Coronary artery (tissue), 2 donors: ENCODE measurements at regions not wholly inside any gene's neighbourhood (a gene's known extent, or its start where the extent isn't known, plus 50 kb on each side); places are given as distances from the start of the nearest gene placed in this dataset.
A peak's percentile ranks its signal among the peaks of the same experiment; 100 is the strongest.
"Not testable (repeated sequence)": the region's sequence is repeated elsewhere in the genome, so short reads cannot be mapped to it uniquely, and the experiment has no call there.

Experiments
- DNase-seq: peaks from one replicate; pipeline ENCODE4 v3.0.0-alpha.2; 2017; ENCODE audit warnings: low spot score
- H3K27ac ChIP-seq, 2 donors: fragments of 200-600 bp; sonication (generic); one replicate each; pipeline ENCODE4 v1.5.1; 2016 to 2019
- H3K4me3 ChIP-seq: fragments of 200-600 bp; sonication (generic); 2 replicates; pipeline ENCODE4 v1.5.1; 2016; ENCODE audit warnings: mild to moderate bottlenecking, moderate library complexity
- TF ChIP-seq, protein P1 (sequence below): fragments of 200-600 bp; sonication (generic); IDR thresholded peaks from one replicate; pipeline ENCODE4 v1.5.1; 2019; ENCODE audit warnings: antibody characterized with exemption

- Histone ChIP-seq H3K4me3 (no peak overlapping the region), H3K27ac (no peak overlapping the region)
- TF ChIP-seq, protein P1, sequence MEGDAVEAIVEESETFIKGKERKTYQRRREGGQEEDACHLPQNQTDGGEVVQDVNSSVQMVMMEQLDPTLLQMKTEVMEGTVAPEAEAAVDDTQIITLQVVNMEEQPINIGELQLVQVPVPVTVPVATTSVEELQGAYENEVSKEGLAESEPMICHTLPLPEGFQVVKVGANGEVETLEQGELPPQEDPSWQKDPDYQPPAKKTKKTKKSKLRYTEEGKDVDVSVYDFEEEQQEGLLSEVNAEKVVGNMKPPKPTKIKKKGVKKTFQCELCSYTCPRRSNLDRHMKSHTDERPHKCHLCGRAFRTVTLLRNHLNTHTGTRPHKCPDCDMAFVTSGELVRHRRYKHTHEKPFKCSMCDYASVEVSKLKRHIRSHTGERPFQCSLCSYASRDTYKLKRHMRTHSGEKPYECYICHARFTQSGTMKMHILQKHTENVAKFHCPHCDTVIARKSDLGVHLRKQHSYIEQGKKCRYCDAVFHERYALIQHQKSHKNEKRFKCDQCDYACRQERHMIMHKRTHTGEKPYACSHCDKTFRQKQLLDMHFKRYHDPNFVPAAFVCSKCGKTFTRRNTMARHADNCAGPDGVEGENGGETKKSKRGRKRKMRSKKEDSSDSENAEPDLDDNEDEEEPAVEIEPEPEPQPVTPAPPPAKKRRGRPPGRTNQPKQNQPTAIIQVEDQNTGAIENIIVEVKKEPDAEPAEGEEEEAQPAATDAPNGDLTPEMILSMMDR = no peak
- no peak for DNase-seq
Observed at GRCh38 chr2:39584283-39584965, 81.3 kb upstream of the TMEM178A start.

DNA sequence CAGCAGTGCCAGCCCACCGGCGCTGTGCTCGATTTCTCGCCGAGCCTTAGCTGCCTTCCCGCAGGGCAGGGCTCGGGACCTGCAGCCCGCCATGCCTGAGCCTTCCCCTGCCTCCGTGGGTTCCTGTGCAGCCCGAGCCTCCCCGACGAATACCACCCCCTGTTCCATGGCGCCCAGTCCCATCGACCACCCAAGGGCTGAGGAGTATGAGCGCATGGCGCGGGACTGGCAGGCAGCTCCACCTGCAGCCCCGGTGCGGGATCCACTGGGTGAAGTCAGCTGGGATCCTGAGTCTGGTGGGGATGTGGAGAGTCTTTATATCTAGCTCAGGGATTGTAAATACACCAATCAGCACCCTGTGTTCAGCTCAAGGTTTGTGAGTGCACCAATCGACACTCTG lies 80.2 kb upstream of the TMEM178A start:
- not testable (repeated sequence) for H3K27ac ChIP-seq, DNase-seq, H3K4me3 ChIP-seq

- TF ChIP-seq, protein P1 = no peak
- Histone ChIP-seq H3K27ac (no peak overlapping the region), H3K4me3 (no peak overlapping the region)
- DNase-seq = no peak
Observed at GRCh38 chr2:39587168-39587567, 78.5 kb upstream of the TMEM178A start.

GRCh38 chr2:39587641-39588040 lies 78.1 kb upstream of the TMEM178A start:
- DNase-seq = no peak
- Histone ChIP-seq H3K4me3 (no peak overlapping the region), H3K27ac (no peak overlapping the region)
- TF ChIP-seq, protein P1 = no peak

DNA sequence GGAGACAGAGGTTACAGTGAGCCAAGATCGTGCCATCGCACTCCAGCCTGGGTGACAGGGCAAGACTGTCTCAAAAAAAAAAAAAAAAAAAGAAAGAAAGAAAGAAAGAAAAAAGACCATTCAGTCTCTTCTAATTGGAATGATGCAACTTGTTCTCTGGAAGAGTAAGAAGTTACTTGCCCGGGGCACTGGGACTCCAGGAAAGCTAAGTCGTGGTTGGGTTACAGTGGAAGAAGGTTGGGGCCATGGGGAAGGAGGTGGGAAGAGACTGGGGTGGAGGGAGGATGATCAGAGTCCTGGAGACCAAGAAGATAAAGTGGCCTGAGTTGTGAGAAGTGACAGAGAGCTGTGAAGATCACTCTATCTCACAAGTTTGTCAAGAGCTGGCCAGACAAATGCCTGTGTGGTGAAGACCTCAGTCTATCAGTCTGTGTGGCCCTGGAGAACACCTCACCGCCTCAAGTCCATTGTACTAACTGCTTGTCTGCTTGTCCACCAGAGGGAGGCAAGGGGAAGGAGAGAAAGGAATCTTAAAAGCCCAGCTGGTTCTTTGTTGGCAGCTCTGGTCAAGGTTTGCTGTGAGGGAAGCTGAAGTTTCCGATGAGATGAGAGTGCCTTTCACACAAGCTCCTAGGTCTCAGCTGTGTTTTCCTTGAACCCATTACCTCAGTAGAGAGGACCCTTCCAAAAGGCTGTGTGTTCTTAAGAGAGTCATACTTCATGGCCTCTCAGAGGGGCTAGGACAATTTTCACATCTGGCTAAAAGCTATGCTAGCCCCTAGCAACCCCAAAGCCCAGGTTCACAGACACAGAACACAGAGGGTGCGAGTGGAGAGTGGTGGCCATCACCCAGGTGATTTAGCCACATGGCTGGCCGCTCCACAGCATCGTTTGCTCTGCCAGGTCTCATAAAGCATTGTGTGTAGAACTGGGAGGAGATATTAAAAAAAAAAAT lies 72.0 kb upstream of the TMEM178A start:
- no peak for DNase-seq
- H3K4me3 ChIP-seq = no peak overlapping the region
- TF ChIP-seq, protein P1 = peak; percentile 41
- no peak overlapping the region for H3K27ac ChIP-seq

DNA sequence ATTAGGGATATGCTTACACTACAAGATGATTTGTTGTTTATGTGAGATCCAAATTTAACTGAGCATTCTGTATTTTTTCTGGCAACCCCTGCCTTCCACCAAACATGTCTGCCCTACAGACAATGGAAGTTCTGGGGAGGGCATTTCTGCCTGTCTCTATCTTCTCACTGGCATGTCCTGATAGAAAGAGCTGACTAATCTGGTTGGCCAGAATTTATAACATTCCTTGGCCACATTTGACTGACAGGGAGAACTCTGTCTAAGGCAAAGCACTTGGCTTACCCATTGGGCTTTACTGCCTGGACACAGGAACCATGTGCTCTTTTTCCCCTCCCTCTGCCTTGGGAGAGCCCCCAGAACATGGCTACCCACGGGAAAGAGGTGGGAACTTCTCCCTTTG lies 70.6 kb upstream of the TMEM178A start:
- no peak for DNase-seq
- no peak overlapping the region for H3K4me3 ChIP-seq
- no peak overlapping the region for H3K27ac ChIP-seq
- TF ChIP-seq, protein P1 = no peak

GRCh38 chr2:39597314-39597713 lies 68.4 kb upstream of the TMEM178A start:
- TF ChIP-seq, protein P1 = no peak
- Histone ChIP-seq H3K27ac (no peak overlapping the region), H3K4me3 (no peak overlapping the region)
- no peak for DNase-seq
